Activated CD4-positive, alpha-beta T cell treated with anti-CD3 and anti-CD28 coated beads, Interleukin-2, amount 50 U/mL, for 1 hour (primary cell): ENCODE measurements at regions not wholly inside any gene's neighbourhood (a gene's known extent, or its start where the extent isn't known, plus 50 kb on each side); places are given as distances from the start of the nearest gene placed in this dataset.

ENCODE experiments used
- DNase-seq: peaks from one replicate; pipeline ENCODE4 v3.0.0-alpha.2; 2020

GRCh38 chr10:4041635-4042034, 256.6 kb upstream of the KLF6 start:
- no peak for DNase-seq

DNA sequence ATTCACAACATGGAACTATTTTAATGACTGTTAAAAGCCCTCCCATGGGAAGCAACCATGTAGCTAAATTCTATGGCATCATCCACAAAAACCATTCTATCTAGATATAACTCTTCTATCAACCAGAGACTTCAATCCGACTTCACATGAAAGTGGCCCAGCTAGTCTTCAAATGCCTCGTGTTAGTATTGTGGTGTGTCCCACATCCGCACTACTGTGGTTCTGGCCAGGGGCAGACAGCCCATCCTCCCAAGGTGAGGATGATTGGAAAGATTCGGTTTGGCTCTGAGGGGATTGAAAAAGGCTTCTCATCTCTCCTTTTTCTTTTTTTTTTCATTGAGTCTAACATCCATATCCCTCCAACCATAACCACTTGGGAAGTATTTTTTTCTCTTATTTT, 253.0 kb upstream of the KLF6 start:
- DNase-seq = no peak

GRCh38 chr10:4035599-4035945, 250.6 kb upstream of the KLF6 start:
- DNase-seq = no peak

GRCh38 chr10:4034907-4035598, 250.0 kb upstream of the KLF6 start:
- peak; percentile 11 for DNase-seq

- no peak for DNase-seq
Measured at GRCh38 chr10:4033341-4033896, 248.4 kb upstream of the KLF6 start.

DNA sequence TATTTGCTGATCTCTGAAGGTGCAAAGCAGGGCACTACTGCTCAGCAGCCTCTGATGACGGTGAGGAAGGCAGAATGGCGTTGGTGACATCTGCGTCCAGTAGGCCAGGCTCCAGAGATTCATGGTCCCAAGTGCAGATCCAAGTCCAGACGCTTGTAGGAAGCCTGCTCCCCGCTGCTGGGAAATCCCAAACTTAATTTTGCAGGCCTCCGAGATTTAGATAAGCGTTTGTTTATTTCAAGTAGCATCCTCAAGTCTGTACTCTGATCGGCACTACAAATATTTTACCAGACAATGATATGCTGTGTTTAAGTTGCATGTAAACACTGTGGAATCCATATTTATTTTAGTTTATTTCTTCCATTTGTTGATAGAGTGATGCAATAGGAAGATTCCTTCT, 244.9 kb upstream of the KLF6 start:
- DNase-seq = no peak

- no peak for DNase-seq
Measured at GRCh38 chr10:4028854-4029583, 244.0 kb upstream of the KLF6 start.

DNA sequence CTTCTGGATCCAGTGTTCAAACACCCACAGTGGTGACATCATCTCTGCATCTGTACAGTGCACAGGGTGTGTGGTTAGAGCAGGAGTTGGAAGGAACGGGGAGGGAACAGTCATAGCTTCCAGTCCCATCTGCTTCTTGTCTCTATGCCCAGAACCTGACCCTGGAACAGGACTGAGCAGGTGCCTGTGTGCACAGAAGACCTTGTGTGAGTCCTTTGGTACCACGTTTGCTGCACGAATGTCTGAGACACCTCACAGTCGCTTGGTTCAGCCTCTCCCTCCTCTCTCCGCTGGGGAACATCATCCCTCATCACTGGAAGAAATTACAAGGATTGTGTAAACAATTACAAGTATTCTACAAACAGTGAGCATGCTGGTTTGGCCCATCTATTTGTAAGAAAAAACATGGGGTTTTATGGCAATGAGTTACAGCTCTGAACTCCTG, 243.0 kb upstream of the KLF6 start:
- no peak for DNase-seq

- no peak for DNase-seq
Measured at GRCh38 chr10:4025339-4025738, 240.3 kb upstream of the KLF6 start.

GRCh38 chr10:4024516-4025245, 239.7 kb upstream of the KLF6 start:
- no peak for DNase-seq

GRCh38 chr10:4024027-4024426, 239.0 kb upstream of the KLF6 start:
- DNase-seq = no peak

DNA sequence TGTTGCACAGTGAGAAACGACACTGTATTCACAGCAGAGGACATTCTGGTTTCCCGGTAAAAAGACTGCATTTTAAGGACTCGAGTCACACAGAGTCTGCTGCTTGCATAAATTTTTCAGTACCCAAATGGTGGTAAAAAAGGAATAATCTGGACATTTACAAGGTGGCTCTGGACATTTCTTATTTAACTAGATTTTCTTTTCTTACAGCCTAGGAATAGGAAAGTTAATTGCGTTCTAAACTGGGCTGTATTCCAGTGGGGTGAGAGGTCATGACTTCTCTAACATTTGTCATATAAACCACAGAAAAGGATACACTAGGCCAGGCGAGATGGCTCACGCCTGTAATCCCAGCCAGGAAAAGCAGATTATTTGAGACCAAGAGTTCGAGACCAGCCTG, 237.5 kb upstream of the KLF6 start:
- DNase-seq = no peak

GRCh38 chr10:4020631-4021030, 235.6 kb upstream of the KLF6 start:
- DNase-seq = no peak

GRCh38 chr10:4018054-4018511, 233.1 kb upstream of the KLF6 start:
- no peak for DNase-seq

GRCh38 chr10:4017336-4017735, 232.3 kb upstream of the KLF6 start:
- no peak for DNase-seq

DNA sequence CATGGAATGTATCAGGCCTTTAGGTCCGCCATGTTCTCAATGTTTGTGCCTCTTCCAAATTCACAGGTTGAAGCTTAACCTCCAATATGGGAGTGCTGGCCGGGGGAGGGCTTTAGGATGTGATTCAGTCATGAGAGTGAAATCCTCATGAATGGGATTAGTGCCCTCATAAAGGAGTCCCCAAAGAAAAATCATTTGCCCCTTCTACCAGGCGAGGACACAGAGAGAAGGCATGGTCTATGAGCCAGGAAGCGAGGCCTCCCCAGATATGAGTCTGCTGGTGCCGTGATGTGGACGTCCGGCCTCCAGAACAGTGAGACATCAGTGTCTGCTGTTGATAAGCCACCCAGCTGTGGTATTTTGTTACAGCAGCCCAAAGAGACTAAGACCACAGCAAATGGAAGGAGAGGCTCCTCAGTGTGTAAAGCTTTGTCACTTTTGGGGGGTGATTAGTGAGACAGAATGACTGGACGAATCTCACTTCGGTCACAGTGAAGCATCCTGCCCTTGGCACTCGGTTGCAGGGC, 231.3 kb upstream of the KLF6 start:
- no peak for DNase-seq

GRCh38 chr10:4013651-4014121, 228.7 kb upstream of the KLF6 start:
- no peak for DNase-seq

DNA sequence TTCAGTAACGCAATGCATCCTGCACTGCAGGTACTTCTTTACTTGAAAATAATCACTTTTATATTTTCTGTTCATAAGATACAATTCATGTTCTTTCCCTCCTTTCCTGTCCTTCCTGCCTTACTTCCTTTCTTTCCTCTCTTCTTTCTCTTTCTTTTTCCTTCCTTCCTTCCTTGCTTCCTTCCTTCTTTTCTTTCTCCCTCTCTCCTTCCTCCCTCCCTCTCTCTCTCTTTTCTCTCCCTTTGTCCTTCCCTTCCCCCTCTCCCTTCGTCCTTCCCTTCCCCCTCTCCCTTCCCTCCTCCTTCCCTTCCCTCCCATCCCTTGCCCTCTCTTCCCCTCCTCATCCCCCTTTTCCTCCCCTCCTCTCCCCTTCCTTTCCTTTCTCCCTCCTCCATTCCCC, 227.8 kb upstream of the KLF6 start:
- DNase-seq = no peak

GRCh38 chr10:4011136-4011812, 226.3 kb upstream of the KLF6 start:
- DNase-seq = no peak

GRCh38 chr10:4008676-4009382, 223.8 kb upstream of the KLF6 start:
- DNase-seq = no peak

DNA sequence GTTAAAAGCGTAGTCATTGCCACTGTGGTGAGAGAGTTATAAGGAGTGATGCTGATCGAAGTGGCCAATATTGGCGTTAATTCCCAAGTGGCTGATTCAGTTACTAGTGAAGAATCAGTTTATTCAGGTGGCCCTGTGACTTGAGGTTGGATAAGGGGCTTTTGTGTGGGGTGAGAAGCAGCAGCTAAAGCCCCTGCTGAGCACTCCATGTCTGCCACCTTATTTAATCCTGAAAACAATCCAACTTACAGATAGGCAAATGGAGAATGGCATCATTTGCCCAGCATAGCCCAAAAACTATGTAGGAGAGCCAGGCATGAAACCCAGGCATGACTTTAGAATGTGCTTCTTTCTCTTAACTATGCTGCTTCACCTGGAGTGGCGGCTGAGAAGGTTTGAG, 222.8 kb upstream of the KLF6 start:
- no peak for DNase-seq

- DNase-seq = no peak
Measured at GRCh38 chr10:4006858-4007257, 221.8 kb upstream of the KLF6 start.
